ENCODE measurements at regions not wholly inside any gene's neighbourhood (a gene's known extent, or its start where the extent isn't known, plus 50 kb on each side); places are given as distances from the start of the nearest gene placed in this dataset.

DNA sequence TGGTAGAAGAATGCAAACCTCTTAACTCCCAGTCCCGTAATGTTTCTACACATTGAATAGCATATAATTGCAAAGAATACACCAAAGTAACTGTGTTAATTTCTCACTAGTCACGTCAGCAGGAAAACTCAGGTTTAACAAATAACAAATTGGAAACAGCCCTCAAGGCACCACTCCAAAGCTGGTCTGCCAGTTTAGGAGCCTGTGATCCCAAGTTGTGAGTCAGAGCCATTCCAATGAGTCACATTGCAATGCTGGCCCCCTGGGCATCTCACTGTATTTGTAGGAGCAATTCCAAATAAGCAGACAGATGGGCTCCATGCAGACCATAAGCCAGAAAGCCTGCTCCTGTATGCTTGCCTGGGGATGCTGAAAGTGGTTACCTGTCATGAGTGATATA lies 143.2 kb upstream of the SETBP1 start:
- CTCF ChIA-PET: no interaction called here

DNA sequence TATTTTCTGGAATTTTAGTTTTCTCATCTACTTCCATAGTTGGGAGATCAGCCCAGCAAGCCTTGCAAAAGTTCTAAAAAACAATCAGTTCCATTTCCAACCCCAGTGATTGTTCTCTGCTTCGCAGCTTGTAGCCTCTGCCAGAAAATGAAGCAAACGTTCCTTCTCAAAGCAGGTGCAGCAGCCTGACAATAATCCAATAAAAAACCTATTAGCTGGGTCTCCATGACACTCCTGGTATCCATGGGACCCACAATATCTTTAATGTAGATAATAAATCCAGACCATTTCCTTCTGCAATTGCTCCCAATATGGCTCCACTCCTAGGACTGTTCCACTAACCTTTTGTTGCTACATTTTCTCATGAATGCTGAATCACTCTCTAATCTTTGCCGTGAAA lies 140.8 kb upstream of the SETBP1 start:
- CTCF ChIA-PET: no interaction called here
- Histone ChIP-seq H3K36me3 (replicated peaks in 1 of 2; ENCODE audit: control extremely low read depth in 1 of 2, control insufficient read depth in 1 of 2, extremely low read depth in 1 of 2, insufficient read depth in 2 of 2, low read length in 1 of 2) (no peaks in the 10 kb centered on the region), H3K4me3 (ENCODE audit: control extremely low read depth in 1 of 5, extremely low read depth in 1 of 5, insufficient read depth in 1 of 5, low read depth in 2 of 5, low read length in 4 of 5) (no peak overlapping the region), H3K9ac (ENCODE audit: low read length) (no peak overlapping the region), H3K9me3 (ENCODE audit: control extremely low read depth in 1 of 3, control insufficient read depth in 2 of 3, insufficient read depth in 1 of 3, low read length in 2 of 3) (no peaks in the 10 kb centered on the region), H3K4me1 (ENCODE audit: control insufficient read depth in 2 of 2, insufficient read depth in 2 of 2, low read length in 2 of 2) (peaks cover 6 to 7% of the 10 kb centered on the region in 2 donors), H3K4me2 (replicated peaks; ENCODE audit: low read depth, low read length, poor library complexity, severe bottlenecking) (no peak overlapping the region), H2AFZ (ENCODE audit: insufficient read depth, low read depth, low read length, poor library complexity, severe bottlenecking) (no peak overlapping the region), H3K27ac (ENCODE audit: low read length in 2 of 2) (no peak overlapping the region), H3K79me2 (ENCODE audit: control insufficient read depth, insufficient read depth, low read length) (no peaks in the 10 kb centered on the region), H4K20me1 (ENCODE audit: control insufficient read depth, insufficient read depth, low read length, poor library complexity, severe bottlenecking) (no peaks in the 10 kb centered on the region), H3K27me3 (replicated peaks in 1 of 4; ENCODE audit: control extremely low read depth in 1 of 4, control insufficient read depth in 3 of 4, insufficient read depth in 4 of 4, low read length in 3 of 4) (no peaks in the 10 kb centered on the region)
- no peak overlapping the region for H3K27ac Mint-ChIP-seq
- H3K4me1 Mint-ChIP-seq: peaks cover 18% of the 10 kb centered on the region
- H3K27me3 Mint-ChIP-seq: no peaks in the 10 kb centered on the region
- no peaks in the 10 kb centered on the region for H3K9me3 Mint-ChIP-seq (ENCODE audit: insufficient read depth)
- intact Hi-C loops (cut with micrococcal nuclease): no loop called here
- WGBS (ENCODE audit: insufficient coverage): 100% methylated on average over 2 of the region's 3 CpGs
- DNase-seq (no peak), ATAC-seq (ENCODE audit: low read depth) (no peak)
- H3K4me3 Mint-ChIP-seq: no peak overlapping the region
- POLR2A ChIA-PET: no interaction called here
- TF ChIP-seq CTCF (IDR thresholded peaks at IDR 0.05) (no peak), EZH2 (IDR thresholded peaks at IDR 0.05; ENCODE audit: borderline replicate concordance, insufficient read depth, low read depth, low read length, poor library complexity, severe bottlenecking) (no peak)

More for the DNA sequence above, 143.2 kb upstream of the SETBP1 start:
- POLR2A ChIA-PET: no interaction called here
- no peak overlapping the region for H3K4me3 ChIP-seq (ENCODE audit: control extremely low read depth in 1 of 5, extremely low read depth in 1 of 5, insufficient read depth in 1 of 5, low read depth in 2 of 5, low read length in 4 of 5)
- Mint-ChIP-seq H3K4me1 (peaks cover 32% of the 10 kb centered on the region), H3K27ac (no peak overlapping the region), H3K27me3 (no peaks in the 10 kb centered on the region), H3K4me3 (no peak overlapping the region), H3K9me3 (ENCODE audit: insufficient read depth) (no peaks in the 10 kb centered on the region)
- peaks cover 13 to 20% of the 10 kb centered on the region in 2 donors for H3K4me1 ChIP-seq (ENCODE audit: control insufficient read depth in 2 of 2, insufficient read depth in 2 of 2, low read length in 2 of 2)
- H2AFZ ChIP-seq (ENCODE audit: insufficient read depth, low read depth, low read length, poor library complexity, severe bottlenecking): no peak overlapping the region
- DNase-seq (no peak), ATAC-seq (ENCODE audit: low read depth) (no peak)
- no peaks in the 10 kb centered on the region for H3K9me3 ChIP-seq (ENCODE audit: control extremely low read depth in 1 of 3, control insufficient read depth in 2 of 3, insufficient read depth in 1 of 3, low read length in 2 of 3)
- WGBS (ENCODE audit: insufficient coverage): 84% methylated on average over 2 of the region's 2 CpGs
- no peak overlapping the region for H3K27ac ChIP-seq (ENCODE audit: low read length in 2 of 2)
- no peak overlapping the region for H3K4me2 ChIP-seq (replicated peaks; ENCODE audit: low read depth, low read length, poor library complexity, severe bottlenecking)
- no peaks in the 10 kb centered on the region for H4K20me1 ChIP-seq (ENCODE audit: control insufficient read depth, insufficient read depth, low read length, poor library complexity, severe bottlenecking)
- TF ChIP-seq EZH2 (IDR thresholded peaks at IDR 0.05; ENCODE audit: borderline replicate concordance, insufficient read depth, low read depth, low read length, poor library complexity, severe bottlenecking): no peak
- no peak for TF ChIP-seq CTCF (IDR thresholded peaks at IDR 0.05)
- intact Hi-C loops (cut with micrococcal nuclease): no loop called here
- no peaks in the 10 kb centered on the region for H3K79me2 ChIP-seq (ENCODE audit: control insufficient read depth, insufficient read depth, low read length)
- no peaks in the 10 kb centered on the region for H3K27me3 ChIP-seq (replicated peaks in 1 of 4; ENCODE audit: control extremely low read depth in 1 of 4, control insufficient read depth in 3 of 4, insufficient read depth in 4 of 4, low read length in 3 of 4)
- no peak overlapping the region for H3K9ac ChIP-seq (ENCODE audit: low read length)
- H3K36me3 ChIP-seq (replicated peaks in 1 of 2; ENCODE audit: control extremely low read depth in 1 of 2, control insufficient read depth in 1 of 2, extremely low read depth in 1 of 2, insufficient read depth in 2 of 2, low read length in 1 of 2): no peaks in the 10 kb centered on the region

All from B cell (primary cell).